22Rv1 (cell line): ENCODE measurements at regions not wholly inside any gene's neighbourhood (a gene's known extent, or its start where the extent isn't known, plus 50 kb on each side); places are given as distances from the start of the nearest gene placed in this dataset.

Source experiments
- H3K27ac ChIP-seq: fragments of 450-650 bp; 2 replicates; pipeline ENCODE4 v1.5.1; 2017
- ZFX ChIP-seq: fragments of 450-650 bp; IDR thresholded peaks from 2 replicates; pipeline ENCODE4 v1.6.1; 2017; ENCODE audit warnings: antibody characterized with exemption, borderline replicate concordance
- TF ChIP-seq, protein P1 (sequence below): fragments of 450-650 bp; IDR thresholded peaks from 2 replicates; pipeline ENCODE4 v1.5.1; 2017; ENCODE audit warnings: mild to moderate bottlenecking

DNA sequence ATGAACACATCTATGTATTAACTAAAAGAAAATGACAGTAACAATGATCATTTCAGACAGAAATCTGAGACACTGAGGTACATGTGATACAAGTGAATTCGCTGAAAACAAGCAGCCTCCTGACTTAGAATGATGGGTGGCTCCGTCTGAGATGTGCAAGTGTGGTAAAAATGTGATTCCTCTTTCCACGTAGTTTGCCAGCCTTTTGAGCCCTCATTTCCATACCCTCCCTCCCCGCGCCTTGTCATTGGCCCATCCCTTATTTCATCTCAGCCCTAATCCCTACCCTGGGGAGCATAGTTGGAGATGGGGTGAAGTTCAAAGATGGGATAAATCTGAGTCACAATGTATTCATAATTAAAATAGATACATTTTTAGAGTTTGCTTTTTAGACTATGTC, 107.8 kb downstream of the BMP4 start:
- H3K27ac ChIP-seq, result no peak overlapping the region
- no peak for TF ChIP-seq ZFX
- TF ChIP-seq, protein P1, sequence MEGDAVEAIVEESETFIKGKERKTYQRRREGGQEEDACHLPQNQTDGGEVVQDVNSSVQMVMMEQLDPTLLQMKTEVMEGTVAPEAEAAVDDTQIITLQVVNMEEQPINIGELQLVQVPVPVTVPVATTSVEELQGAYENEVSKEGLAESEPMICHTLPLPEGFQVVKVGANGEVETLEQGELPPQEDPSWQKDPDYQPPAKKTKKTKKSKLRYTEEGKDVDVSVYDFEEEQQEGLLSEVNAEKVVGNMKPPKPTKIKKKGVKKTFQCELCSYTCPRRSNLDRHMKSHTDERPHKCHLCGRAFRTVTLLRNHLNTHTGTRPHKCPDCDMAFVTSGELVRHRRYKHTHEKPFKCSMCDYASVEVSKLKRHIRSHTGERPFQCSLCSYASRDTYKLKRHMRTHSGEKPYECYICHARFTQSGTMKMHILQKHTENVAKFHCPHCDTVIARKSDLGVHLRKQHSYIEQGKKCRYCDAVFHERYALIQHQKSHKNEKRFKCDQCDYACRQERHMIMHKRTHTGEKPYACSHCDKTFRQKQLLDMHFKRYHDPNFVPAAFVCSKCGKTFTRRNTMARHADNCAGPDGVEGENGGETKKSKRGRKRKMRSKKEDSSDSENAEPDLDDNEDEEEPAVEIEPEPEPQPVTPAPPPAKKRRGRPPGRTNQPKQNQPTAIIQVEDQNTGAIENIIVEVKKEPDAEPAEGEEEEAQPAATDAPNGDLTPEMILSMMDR, result no peak

GRCh38 chr14:53847881-53848280, 108.7 kb downstream of the BMP4 start:
- H3K27ac ChIP-seq, result no peak overlapping the region
- TF ChIP-seq ZFX, result no peak
- TF ChIP-seq, protein P1, result no peak

DNA sequence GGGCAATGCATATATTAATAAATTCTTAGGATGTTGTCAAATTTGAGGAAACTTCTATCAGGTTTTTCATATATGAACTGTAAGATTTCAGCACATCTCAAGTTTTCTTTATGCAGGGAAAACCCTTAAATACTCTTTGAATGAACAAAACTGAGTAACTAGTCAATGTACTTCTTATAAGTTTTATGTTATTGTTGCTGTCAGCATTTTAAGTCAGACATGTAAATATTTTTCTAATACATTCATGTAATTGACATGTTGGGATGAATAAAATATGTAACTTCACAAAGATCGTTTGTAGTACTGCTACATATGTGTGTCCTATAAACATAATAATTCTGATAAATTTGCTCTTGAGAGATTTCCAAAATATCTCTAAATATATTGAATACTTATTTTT, 109.6 kb downstream of the BMP4 start:
- TF ChIP-seq ZFX, result no peak
- TF ChIP-seq, protein P1, result no peak
- no peak overlapping the region for H3K27ac ChIP-seq

DNA sequence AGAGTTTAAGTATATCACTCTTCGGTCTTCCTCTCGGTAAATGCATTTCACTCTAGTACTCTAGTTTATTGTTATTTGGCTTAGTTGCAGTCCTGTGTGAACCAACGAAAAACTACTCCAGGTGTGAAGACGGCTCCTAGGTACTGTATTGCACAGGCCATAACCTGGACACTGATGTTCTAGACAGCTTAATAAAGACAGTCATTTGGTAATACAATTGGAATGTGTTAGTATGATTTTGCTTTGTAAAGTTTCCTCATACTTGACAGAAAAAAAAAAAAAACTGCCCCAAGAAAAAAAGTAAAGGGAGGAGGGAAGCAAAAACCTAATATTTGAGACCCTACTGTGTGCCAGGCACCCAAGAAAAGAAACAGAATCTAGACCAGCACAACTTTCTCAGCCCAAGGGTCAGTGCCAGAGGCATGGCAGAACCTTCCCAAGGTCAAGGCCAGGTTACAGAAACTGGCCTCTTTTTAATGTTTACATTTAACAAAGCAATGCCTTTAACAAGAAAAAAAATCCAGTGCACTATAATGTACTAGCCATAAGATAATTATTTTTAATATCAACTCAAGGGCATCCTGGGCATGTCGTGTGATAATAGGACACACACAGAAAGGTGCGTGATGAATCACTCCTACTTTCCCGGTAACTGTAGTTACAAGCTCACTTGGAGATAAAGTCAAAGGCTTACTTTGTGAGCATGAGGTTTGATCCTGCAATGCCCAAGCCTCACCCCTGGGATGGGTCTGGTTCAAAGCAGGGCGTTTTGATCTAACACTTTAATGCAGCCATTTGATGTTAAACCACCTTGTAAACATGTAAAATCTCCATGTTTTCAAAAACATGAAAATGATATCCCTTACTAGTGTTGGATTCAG, 110.6 kb downstream of the BMP4 start:
- no peak overlapping the region for H3K27ac ChIP-seq
- no peak for TF ChIP-seq ZFX
- TF ChIP-seq, protein P1, result no peak

GRCh38 chr14:53842938-53843337, 113.7 kb downstream of the BMP4 start:
- no peak for TF ChIP-seq ZFX
- TF ChIP-seq, protein P1, result no peak
- no peak overlapping the region for H3K27ac ChIP-seq

GRCh38 chr14:53841109-53842099, 115.2 kb downstream of the BMP4 start:
- no peak overlapping the region for H3K27ac ChIP-seq
- TF ChIP-seq, protein P1, result no peak
- TF ChIP-seq ZFX, result no peak
